Left lung (tissue), 4 donors: ENCODE measurements at regions not wholly inside any gene's neighbourhood (a gene's known extent, or its start where the extent isn't known, plus 50 kb on each side); places are given as distances from the start of the nearest gene placed in this dataset.

Source experiments
- ATAC-seq: fragments of 200-7000 bp; cut with Tn5 transposase; one replicate; pipeline ENCODE4 v1.9.1; 2020; ENCODE audit warnings: moderate library complexity
- DNase-seq, 4 donors: peaks; one replicate each; pipeline ENCODE4 v3.0.0-alpha.2; 2013 to 2020
- H3K27ac ChIP-seq, 2 donors: fragments of 200-600 bp; sonication (generic) in 1 of 2; one replicate each; pipeline versions ENCODE4 v1.5.0 to v1.8.0; 2020 to 2021
- H3K27me3 ChIP-seq, 2 donors: fragments of 200-600 bp; sonication (generic) in 1 of 2; one replicate each; pipeline versions ENCODE4 v1.5.0 to v1.8.0; 2020 to 2021
- H3K36me3 ChIP-seq, 2 donors: fragments of 200-600 bp; sonication (generic) in 1 of 2; one replicate each; pipeline versions ENCODE4 v1.5.0 to v1.8.0; 2020 to 2021
- H3K4me1 ChIP-seq, 2 donors: fragments of 200-600 bp; one replicate each; pipeline ENCODE4 v1.8.0; 2021
- H3K4me3 ChIP-seq, 2 donors: fragments of 200-600 bp; sonication (generic) in 1 of 2; one replicate each; pipeline versions ENCODE4 v1.5.0 to v1.8.0; 2020 to 2021; ENCODE audit warnings: mild to moderate bottlenecking in 1 of 2
- H3K9me3 ChIP-seq, 2 donors: fragments of 200-600 bp; sonication (generic) in 1 of 2; one replicate each; pipeline versions ENCODE4 v1.5.0 to v1.8.0; 2020 to 2021
- CTCF ChIP-seq, 2 donors: fragments of 200-600 bp; sonication (generic) in 1 of 2; IDR thresholded peaks; one replicate each; pipeline versions ENCODE4 v1.5.0 to v1.8.0; 2021; ENCODE audit warnings: antibody characterized with exemption in 2 of 2
- intact Hi-C, 2 donors: fragments of 100-400 bp; cut with DNase I; formaldehyde crosslinking; loops; one replicate each; pipeline versions ENCODE4 v1.11.2 to v1.14.2; 2022
- donor health status: DM: no; HTN: yes; CAD: no.
- donor health status: DM: no; HTN: no; CAD: no.

- ATAC-seq, result peak; percentile 14
- Histone ChIP-seq H3K9me3 (no peaks in the 10 kb centered on the region), H3K4me1 (no peaks in the 10 kb centered on the region), H3K36me3 (no peaks in the 10 kb centered on the region), H3K27me3 (no peaks in the 10 kb centered on the region), H3K4me3 (no peak overlapping the region), H3K27ac (no peak overlapping the region)
- no peak for TF ChIP-seq CTCF (IDR thresholded peaks at IDR 0.05)
- intact Hi-C loops, result no loop called here
- DNase-seq, result no peak
These were observed 65.3 kb upstream of the MAGI3 start for GRCh38 chr1:113325022-113325421.

DNA sequence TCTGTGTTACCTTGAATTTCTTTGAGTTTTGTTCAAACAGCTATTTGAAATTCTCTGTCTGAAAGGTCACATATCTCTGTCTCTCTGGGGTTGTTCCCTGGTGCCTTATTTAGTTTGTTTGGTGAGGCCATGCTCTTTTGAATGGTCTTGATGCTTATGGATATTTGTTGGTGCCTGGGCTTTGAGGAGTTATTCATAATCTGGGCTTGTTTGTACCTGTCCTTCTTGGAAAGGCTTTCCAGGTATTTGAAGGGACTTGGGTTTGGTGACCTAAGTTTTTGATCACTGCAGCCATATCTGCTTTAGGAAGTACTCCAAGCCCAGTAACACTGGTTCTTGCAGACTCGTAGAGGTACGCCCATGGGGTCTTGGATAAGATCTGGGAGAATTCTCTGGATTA, 63.3 kb upstream of the MAGI3 start:
- Histone ChIP-seq H3K9me3 (no peaks in the 10 kb centered on the region), H3K27ac (no peak overlapping the region), H3K4me3 (no peak overlapping the region), H3K36me3 (no peaks in the 10 kb centered on the region), H3K4me1 (no peaks in the 10 kb centered on the region), H3K27me3 (no peaks in the 10 kb centered on the region)
- TF ChIP-seq CTCF (IDR thresholded peaks at IDR 0.05), result no peak
- DNase-seq (no peak), ATAC-seq (no peak)
- intact Hi-C loops, result no loop called here

- no peaks in the 10 kb centered on the region for H3K4me1 ChIP-seq
- no peak overlapping the region for H3K27ac ChIP-seq
- H3K4me3 ChIP-seq, result no peak overlapping the region
- intact Hi-C loops, result no loop called here
- DNase-seq, result no peak
- no peak for TF ChIP-seq CTCF (IDR thresholded peaks at IDR 0.05)
- ATAC-seq, result no peak
- H3K36me3 ChIP-seq, result no peaks in the 10 kb centered on the region
- no peaks in the 10 kb centered on the region for H3K9me3 ChIP-seq
- H3K27me3 ChIP-seq, result no peaks in the 10 kb centered on the region
These were observed 57.3 kb upstream of the MAGI3 start for GRCh38 chr1:113333056-113333455.

GRCh38 chr1:113340038-113340437, 50.3 kb upstream of the MAGI3 start:
- Histone ChIP-seq H3K4me3 (no peak overlapping the region), H3K9me3 (no peaks in the 10 kb centered on the region), H3K27ac (no peak overlapping the region), H3K4me1 (no peaks in the 10 kb centered on the region), H3K36me3 (no peaks in the 10 kb centered on the region), H3K27me3 (no peaks in the 10 kb centered on the region)
- intact Hi-C loops, result no loop called here
- TF ChIP-seq CTCF (IDR thresholded peaks at IDR 0.05), result no peak
- ATAC-seq (no peak), DNase-seq (no peak)
